T-helper 17 cell (primary cell): ENCODE measurements at regions not wholly inside any gene's neighbourhood (a gene's known extent, or its start where the extent isn't known, plus 50 kb on each side); places are given as distances from the start of the nearest gene placed in this dataset.

ENCODE experiments used
- ATAC-seq: fragments of 150-1000 bp; cut with Tn5 transposase; 2 replicates; pipeline ENCODE4 v1.10.0; 2021; ENCODE audit warnings: mild to moderate bottlenecking, moderate library complexity
- DNase-seq, 3 donors: peaks; one replicate each; pipeline versions ENCODE4 v3.0.0 to v3.0.0-alpha.2; 2020 to 2021
- H3K9me3 ChIP-seq: one replicate; pipeline ENCODE4 v1.7.0; 2013; ENCODE audit warnings: low read length, mild to moderate bottlenecking; ENCODE audit not compliant: control insufficient read depth, poor library complexity, severe bottlenecking
- H3K27ac Mint-ChIP-seq: one replicate; pipeline ENCODE4 v1.8.0; 2022; ENCODE audit warnings: mild to moderate bottlenecking, moderate library complexity, mixed read lengths
- H3K27me3 Mint-ChIP-seq: one replicate; pipeline ENCODE4 v1.8.0; 2022; ENCODE audit warnings: mixed read lengths
- H3K36me3 Mint-ChIP-seq: one replicate; pipeline ENCODE4 v1.8.0; 2022; ENCODE audit warnings: low read depth, mixed read lengths
- H3K4me1 Mint-ChIP-seq: one replicate; pipeline ENCODE4 v1.8.0; 2022; ENCODE audit warnings: mild to moderate bottlenecking, mixed read lengths
- H3K4me3 Mint-ChIP-seq: one replicate; pipeline ENCODE4 v1.8.0; 2022; ENCODE audit warnings: mild to moderate bottlenecking, moderate library complexity, mixed read lengths

- ATAC-seq (no peak), DNase-seq (no peak)
- no peaks in the 10 kb centered on the region for H3K36me3 Mint-ChIP-seq
- H3K27ac Mint-ChIP-seq, result no peak overlapping the region
- no peaks in the 10 kb centered on the region for H3K9me3 ChIP-seq
- no peaks in the 10 kb centered on the region for H3K4me1 Mint-ChIP-seq
- peaks cover 50% of the 10 kb centered on the region for H3K27me3 Mint-ChIP-seq
- no peak overlapping the region for H3K4me3 Mint-ChIP-seq
Measured at GRCh38 chr16:50939356-50939755, 197.5 kb downstream of the CYLD start.

GRCh38 chr16:50938932-50939331 lies 197.0 kb downstream of the CYLD start:
- peaks cover 46% of the 10 kb centered on the region for H3K27me3 Mint-ChIP-seq
- H3K27ac Mint-ChIP-seq, result no peak overlapping the region
- no peaks in the 10 kb centered on the region for H3K4me1 Mint-ChIP-seq
- no peak for DNase-seq
- H3K4me3 Mint-ChIP-seq, result no peak overlapping the region
- ATAC-seq, result no peak
- no peaks in the 10 kb centered on the region for H3K36me3 Mint-ChIP-seq
- H3K9me3 ChIP-seq, result no peaks in the 10 kb centered on the region

- H3K27ac Mint-ChIP-seq, result no peak overlapping the region
- DNase-seq (no peak), ATAC-seq (no peak)
- no peak overlapping the region for H3K4me3 Mint-ChIP-seq
- no peaks in the 10 kb centered on the region for H3K9me3 ChIP-seq
- peaks cover 49% of the 10 kb centered on the region for H3K27me3 Mint-ChIP-seq
- no peaks in the 10 kb centered on the region for H3K36me3 Mint-ChIP-seq
- H3K4me1 Mint-ChIP-seq, result no peaks in the 10 kb centered on the region
Measured at GRCh38 chr16:50933262-50933661, 191.4 kb downstream of the CYLD start.

- Mint-ChIP-seq H3K4me3 (no peak overlapping the region), H3K27ac (no peak overlapping the region), H3K36me3 (no peaks in the 10 kb centered on the region), H3K27me3 (peaks cover 52% of the 10 kb centered on the region), H3K4me1 (no peaks in the 10 kb centered on the region)
- ATAC-seq (no peak), DNase-seq (no peak)
- no peaks in the 10 kb centered on the region for H3K9me3 ChIP-seq
Measured at GRCh38 chr16:50932348-50932935, 190.6 kb downstream of the CYLD start.

- no peaks in the 10 kb centered on the region for H3K9me3 ChIP-seq
- DNase-seq, result no peak
- peaks cover 58% of the 10 kb centered on the region for H3K27me3 Mint-ChIP-seq
- H3K4me3 Mint-ChIP-seq, result no peak overlapping the region
- no peaks in the 10 kb centered on the region for H3K36me3 Mint-ChIP-seq
- H3K4me1 Mint-ChIP-seq, result no peaks in the 10 kb centered on the region
- ATAC-seq, result no peak
- H3K27ac Mint-ChIP-seq, result no peak overlapping the region
Measured at GRCh38 chr16:50928065-50928464, 186.2 kb downstream of the CYLD start.

- Mint-ChIP-seq H3K27ac (no peak overlapping the region), H3K27me3 (peaks cover 46% of the 10 kb centered on the region), H3K4me1 (no peaks in the 10 kb centered on the region), H3K4me3 (no peak overlapping the region), H3K36me3 (no peaks in the 10 kb centered on the region)
- ATAC-seq (no peak), DNase-seq (no peak)
- no peaks in the 10 kb centered on the region for H3K9me3 ChIP-seq
Measured at GRCh38 chr16:50925758-50926357, 184.0 kb downstream of the CYLD start.

- DNase-seq, result no peak
- no peak overlapping the region for H3K4me3 Mint-ChIP-seq
- ATAC-seq, result no peak
Measured at GRCh38 chr16:50924759-50925545, 183.1 kb downstream of the CYLD start.

GRCh38 chr16:50917950-50918703 lies 176.2 kb downstream of the CYLD start:
- ATAC-seq, result no peak
- Mint-ChIP-seq H3K4me1 (no peaks in the 10 kb centered on the region), H3K36me3 (no peaks in the 10 kb centered on the region), H3K27ac (no peak overlapping the region), H3K27me3 (peaks cover 54% of the 10 kb centered on the region), H3K4me3 (no peak overlapping the region)
- no peak for DNase-seq
- no peaks in the 10 kb centered on the region for H3K9me3 ChIP-seq

More at GRCh38 chr16:50924759-50925545, 183.1 kb downstream of the CYLD start:
- Mint-ChIP-seq H3K36me3 (no peaks in the 10 kb centered on the region), H3K27me3 (peaks cover 55% of the 10 kb centered on the region), H3K27ac (no peak overlapping the region), H3K4me1 (no peaks in the 10 kb centered on the region)
- no peaks in the 10 kb centered on the region for H3K9me3 ChIP-seq

- Mint-ChIP-seq H3K36me3 (peaks cover 3% of the 10 kb centered on the region), H3K4me3 (no peak overlapping the region), H3K4me1 (peaks cover 2% of the 10 kb centered on the region), H3K27ac (no peak overlapping the region), H3K27me3 (peaks cover 71% of the 10 kb centered on the region)
- no peak for DNase-seq
- ATAC-seq, result no peak
- H3K9me3 ChIP-seq, result no peaks in the 10 kb centered on the region
Measured at GRCh38 chr16:50916040-50916439, 174.2 kb downstream of the CYLD start.

- no peaks in the 10 kb centered on the region for H3K9me3 ChIP-seq
- ATAC-seq (no peak), DNase-seq (no peak)
- no peak overlapping the region for H3K4me3 Mint-ChIP-seq
- H3K27me3 Mint-ChIP-seq, result peaks cover 71% of the 10 kb centered on the region
- H3K36me3 Mint-ChIP-seq, result peaks cover 3% of the 10 kb centered on the region
- H3K4me1 Mint-ChIP-seq, result peaks cover 2% of the 10 kb centered on the region
- H3K27ac Mint-ChIP-seq, result no peak overlapping the region
Measured at GRCh38 chr16:50915120-50915519, 173.2 kb downstream of the CYLD start.

GRCh38 chr16:50910736-50911100 lies 168.8 kb downstream of the CYLD start:
- H3K4me3 Mint-ChIP-seq, result no peak overlapping the region
- H3K9me3 ChIP-seq, result no peaks in the 10 kb centered on the region
- H3K36me3 Mint-ChIP-seq, result peaks cover 3% of the 10 kb centered on the region
- DNase-seq, result no peak
- H3K27ac Mint-ChIP-seq, result no peak overlapping the region
- H3K4me1 Mint-ChIP-seq, result peaks cover 2% of the 10 kb centered on the region
- ATAC-seq, result no peak
- peaks cover 65% of the 10 kb centered on the region for H3K27me3 Mint-ChIP-seq

- H3K9me3 ChIP-seq, result no peaks in the 10 kb centered on the region
- Mint-ChIP-seq H3K4me3 (no peak overlapping the region), H3K4me1 (peaks cover 2% of the 10 kb centered on the region), H3K27me3 (peaks cover 65% of the 10 kb centered on the region), H3K27ac (no peak overlapping the region), H3K36me3 (peaks cover 3% of the 10 kb centered on the region)
- DNase-seq (no peak), ATAC-seq (no peak)
Measured at GRCh38 chr16:50909831-50910735, 168.2 kb downstream of the CYLD start.
